WERI-Rb-1 (cell line): ENCODE measurements at regions not wholly inside any gene's neighbourhood (a gene's known extent, or its start where the extent isn't known, plus 50 kb on each side); places are given as distances from the start of the nearest gene placed in this dataset.

Experiments
- DNase-seq: peaks from one replicate; pipeline ENCODE4 v3.0.0-alpha.2; 2020
- H3K27ac ChIP-seq: fragments of 250-450 bp; sonication (Bioruptor Pico); 2 replicates; pipeline ENCODE4 v1.5.1; 2020; ENCODE audit warnings: mild to moderate bottlenecking, moderate library complexity
- H3K27me3 ChIP-seq: fragments of 250-450 bp; sonication (Bioruptor Pico); 2 replicates; pipeline ENCODE4 v1.5.1; 2021; ENCODE audit warnings: mild to moderate bottlenecking, low read depth, moderate library complexity; ENCODE audit not compliant: insufficient read depth, severe bottlenecking
- H3K36me3 ChIP-seq: fragments of 250-450 bp; sonication (Bioruptor Pico); 2 replicates; pipeline ENCODE4 v1.5.1; 2020; ENCODE audit warnings: mild to moderate bottlenecking, moderate library complexity
- H3K4me3 ChIP-seq: 2 replicates; pipeline ENCODE4 v1.5.1; 2011; ENCODE audit warnings: low read depth, mild to moderate bottlenecking, control low read depth, low read length
- H3K9me3 ChIP-seq: fragments of 250-450 bp; sonication (Bioruptor Pico); 2 replicates; pipeline ENCODE4 v1.5.1; 2021; ENCODE audit warnings: mild to moderate bottlenecking, moderate library complexity; ENCODE audit not compliant: severe bottlenecking
- TF ChIP-seq, protein P1 (sequence below): IDR thresholded peaks from 2 replicates; pipeline ENCODE4 v1.5.1; 2011; ENCODE audit warnings: low read depth, mild to moderate bottlenecking, control low read depth, inconsistent platforms, low read length

- DNase-seq, result no peak
- TF ChIP-seq, protein P1, sequence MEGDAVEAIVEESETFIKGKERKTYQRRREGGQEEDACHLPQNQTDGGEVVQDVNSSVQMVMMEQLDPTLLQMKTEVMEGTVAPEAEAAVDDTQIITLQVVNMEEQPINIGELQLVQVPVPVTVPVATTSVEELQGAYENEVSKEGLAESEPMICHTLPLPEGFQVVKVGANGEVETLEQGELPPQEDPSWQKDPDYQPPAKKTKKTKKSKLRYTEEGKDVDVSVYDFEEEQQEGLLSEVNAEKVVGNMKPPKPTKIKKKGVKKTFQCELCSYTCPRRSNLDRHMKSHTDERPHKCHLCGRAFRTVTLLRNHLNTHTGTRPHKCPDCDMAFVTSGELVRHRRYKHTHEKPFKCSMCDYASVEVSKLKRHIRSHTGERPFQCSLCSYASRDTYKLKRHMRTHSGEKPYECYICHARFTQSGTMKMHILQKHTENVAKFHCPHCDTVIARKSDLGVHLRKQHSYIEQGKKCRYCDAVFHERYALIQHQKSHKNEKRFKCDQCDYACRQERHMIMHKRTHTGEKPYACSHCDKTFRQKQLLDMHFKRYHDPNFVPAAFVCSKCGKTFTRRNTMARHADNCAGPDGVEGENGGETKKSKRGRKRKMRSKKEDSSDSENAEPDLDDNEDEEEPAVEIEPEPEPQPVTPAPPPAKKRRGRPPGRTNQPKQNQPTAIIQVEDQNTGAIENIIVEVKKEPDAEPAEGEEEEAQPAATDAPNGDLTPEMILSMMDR, result no peak
- no peaks in the 10 kb centered on the region for H3K36me3 ChIP-seq
- peaks cover 69% of the 10 kb centered on the region for H3K27me3 ChIP-seq
- H3K9me3 ChIP-seq, result peaks cover 17% of the 10 kb centered on the region
- no peak overlapping the region for H3K27ac ChIP-seq
- no peak overlapping the region for H3K4me3 ChIP-seq
Observed at GRCh38 chrX:477441-478012, 90.8 kb upstream of the PPP2R3B start.

DNA sequence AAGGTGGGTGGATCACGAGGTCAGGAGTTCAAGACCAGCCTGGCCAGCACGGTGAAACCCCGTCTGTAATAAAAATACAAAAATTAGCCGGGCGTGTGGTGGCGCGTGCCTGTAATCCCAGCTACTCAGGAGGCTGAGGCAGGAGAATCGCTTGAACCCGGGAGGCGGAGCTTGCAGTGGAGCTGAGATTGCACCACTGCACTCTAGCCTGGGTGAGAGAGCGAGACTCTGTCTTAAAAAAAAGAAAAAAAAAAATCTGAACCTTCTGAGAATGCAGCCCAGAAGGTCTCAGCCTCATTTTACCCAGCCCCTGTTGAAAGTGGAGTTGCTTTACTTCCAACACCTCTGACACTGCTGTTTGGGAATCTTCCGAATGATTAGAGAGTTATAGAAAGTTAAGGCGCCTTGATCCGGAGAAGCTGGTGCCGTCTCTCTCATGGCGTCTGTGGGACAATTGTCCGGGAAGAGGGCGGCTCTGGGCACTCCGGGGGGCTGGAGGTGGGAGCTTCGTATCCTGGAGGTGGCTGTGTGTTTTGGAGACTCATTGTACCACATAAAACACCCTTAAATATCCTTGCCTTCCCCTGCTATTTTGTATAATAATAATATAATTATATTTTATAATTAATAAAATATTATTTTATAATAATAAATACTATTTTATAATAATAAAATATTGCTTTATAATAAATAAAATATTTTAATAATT is 92.7 kb upstream of the PPP2R3B start:
- H3K4me3 ChIP-seq, result no peak overlapping the region
- TF ChIP-seq, protein P1, result no peak
- H3K27me3 ChIP-seq, result peaks cover 68% of the 10 kb centered on the region
- no peaks in the 10 kb centered on the region for H3K36me3 ChIP-seq
- H3K9me3 ChIP-seq, result peaks cover 12% of the 10 kb centered on the region
- no peak for DNase-seq
- no peak overlapping the region for H3K27ac ChIP-seq

GRCh38 chrX:480861-481417 is 94.2 kb upstream of the PPP2R3B start:
- Histone ChIP-seq H3K4me3 (no peak overlapping the region), H3K9me3 (peaks cover 6% of the 10 kb centered on the region), H3K27me3 (peaks cover 58% of the 10 kb centered on the region), H3K36me3 (no peaks in the 10 kb centered on the region), H3K27ac (no peak overlapping the region)
- no peak for DNase-seq
- TF ChIP-seq, protein P1, result no peak

DNA sequence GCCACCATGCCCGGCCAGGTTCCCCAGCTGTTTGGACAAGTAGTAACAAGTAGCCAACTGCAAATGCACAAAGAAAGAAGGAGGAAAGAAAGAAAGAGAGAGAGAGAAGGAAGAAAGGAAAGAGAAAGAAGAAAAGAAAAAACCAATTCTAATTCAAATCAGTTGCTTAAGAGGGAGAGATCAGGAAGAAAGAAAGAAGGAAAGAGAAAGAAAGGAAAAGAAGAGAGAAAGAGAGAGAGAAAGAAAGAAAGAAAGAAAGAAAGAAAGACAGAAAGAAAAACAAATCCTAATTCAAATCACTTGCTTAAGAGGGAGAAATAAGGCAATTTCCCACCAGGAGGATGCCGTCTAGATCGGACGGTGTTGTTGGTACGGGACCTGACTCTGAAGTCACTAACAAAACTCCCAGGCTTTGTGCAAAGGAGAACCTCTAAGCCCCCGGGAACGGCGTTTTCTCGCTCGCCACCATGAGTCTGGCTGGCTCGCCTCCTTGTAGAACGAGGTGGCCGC is 95.5 kb upstream of the PPP2R3B start:
- Histone ChIP-seq H3K27me3 (peaks cover 54% of the 10 kb centered on the region), H3K4me3 (no peak overlapping the region), H3K9me3 (peaks cover 10% of the 10 kb centered on the region), H3K27ac (no peak overlapping the region), H3K36me3 (no peaks in the 10 kb centered on the region)
- no peak for DNase-seq
- TF ChIP-seq, protein P1, result no peak

DNA sequence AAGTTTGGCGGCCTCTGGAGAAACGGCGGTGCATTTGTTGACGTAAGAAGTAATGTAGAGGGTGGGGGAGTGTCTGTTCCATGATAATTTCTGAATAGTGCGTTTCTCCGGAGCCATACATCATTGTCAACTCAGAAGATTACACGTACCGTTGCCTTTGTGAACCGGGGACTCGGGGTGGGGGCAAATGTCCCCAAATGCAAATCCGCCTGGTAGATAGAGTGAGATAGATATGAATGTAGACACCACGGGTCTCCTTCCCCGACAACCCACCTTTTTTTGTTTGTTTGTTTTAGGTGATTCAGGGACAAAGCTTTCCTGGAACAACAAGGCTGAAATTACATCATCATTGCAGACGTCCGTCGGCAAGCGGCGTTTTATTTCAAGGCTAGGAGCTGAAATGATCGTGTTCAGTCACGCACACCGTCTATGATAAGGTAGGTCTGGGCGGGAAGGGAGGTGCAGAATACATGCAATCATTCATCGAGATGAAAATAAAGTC is 96.0 kb upstream of the PPP2R3B start:
- TF ChIP-seq, protein P1, result no peak
- Histone ChIP-seq H3K27me3 (peaks cover 51% of the 10 kb centered on the region), H3K36me3 (no peaks in the 10 kb centered on the region), H3K4me3 (no peak overlapping the region), H3K9me3 (peaks cover 10% of the 10 kb centered on the region), H3K27ac (no peak overlapping the region)
- DNase-seq, result no peak
